ENCODE measurements at regions not wholly inside any gene's neighbourhood (a gene's known extent, or its start where the extent isn't known, plus 50 kb on each side); places are given as distances from the start of the nearest gene placed in this dataset.

GRCh38 chr2:5123582-5124196, 568.5 kb upstream of the SOX11 start:
- TF ChIP-seq CTCF (IDR thresholded peaks at IDR 0.05) (no peak), ZFX (IDR thresholded peaks at IDR 0.05; ENCODE audit: borderline replicate concordance) (no peak)
